ENCODE measurements at regions not wholly inside any gene's neighbourhood (a gene's known extent, or its start where the extent isn't known, plus 50 kb on each side); places are given as distances from the start of the nearest gene placed in this dataset.

DNA sequence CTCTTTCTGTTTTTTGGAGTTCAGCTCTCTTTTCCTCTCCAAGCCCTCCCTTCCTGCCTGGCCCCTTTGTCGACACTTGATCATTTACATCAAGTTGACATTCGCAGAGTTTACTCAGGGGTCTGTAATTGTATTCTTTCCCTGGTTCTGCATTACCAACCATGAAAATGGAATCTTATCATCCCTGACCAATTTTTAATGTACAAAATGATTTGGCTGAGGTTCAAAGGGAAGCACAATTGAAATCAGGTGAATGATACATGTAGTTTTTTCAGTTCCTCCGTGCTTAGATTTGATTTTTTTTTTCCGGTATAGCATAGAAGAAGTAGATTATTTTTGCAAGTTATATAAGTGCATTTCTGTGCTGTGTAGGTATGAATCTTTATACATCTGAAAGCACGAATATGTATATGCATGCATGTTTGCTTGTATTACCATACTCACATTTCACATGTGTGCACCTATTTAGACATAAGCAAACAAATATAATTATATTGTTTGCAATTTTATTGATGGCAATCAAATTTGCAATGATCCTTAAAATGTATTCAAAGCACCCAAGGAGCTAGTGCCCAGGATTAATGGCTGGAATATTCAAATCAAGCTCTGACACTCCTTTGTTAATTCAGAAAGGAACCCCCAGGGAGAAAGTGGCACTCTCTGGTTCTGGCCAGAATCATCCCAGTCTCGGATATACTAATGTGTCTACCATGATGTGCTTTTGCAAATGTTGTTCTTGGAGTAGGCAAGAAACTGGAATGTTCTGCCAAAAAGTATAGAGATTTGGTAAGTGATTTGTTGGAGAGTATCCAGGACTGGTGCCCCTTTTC, 189.3 kb downstream of the VRK1 start:
- DNase-seq: no peak

DNA sequence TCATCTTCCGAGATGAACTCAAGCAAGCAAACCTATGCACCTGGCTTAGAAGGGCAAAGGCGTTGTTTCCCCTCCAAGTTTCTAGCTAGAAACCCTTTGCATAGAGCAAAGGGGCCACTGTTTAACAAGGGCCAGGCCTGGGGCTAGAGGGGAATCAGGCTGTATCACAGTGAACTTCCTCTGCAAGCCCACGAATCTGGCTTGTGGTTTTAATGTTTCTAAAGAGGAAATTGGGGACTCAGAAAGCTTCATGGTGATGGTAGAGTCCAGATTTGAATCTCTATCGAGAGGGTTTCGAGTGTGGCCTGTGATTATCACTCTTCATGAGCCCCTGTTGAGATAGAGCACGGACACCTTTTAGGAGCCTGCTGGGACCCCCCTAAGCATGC, 189.9 kb downstream of the VRK1 start:
- no peak for DNase-seq

DNA sequence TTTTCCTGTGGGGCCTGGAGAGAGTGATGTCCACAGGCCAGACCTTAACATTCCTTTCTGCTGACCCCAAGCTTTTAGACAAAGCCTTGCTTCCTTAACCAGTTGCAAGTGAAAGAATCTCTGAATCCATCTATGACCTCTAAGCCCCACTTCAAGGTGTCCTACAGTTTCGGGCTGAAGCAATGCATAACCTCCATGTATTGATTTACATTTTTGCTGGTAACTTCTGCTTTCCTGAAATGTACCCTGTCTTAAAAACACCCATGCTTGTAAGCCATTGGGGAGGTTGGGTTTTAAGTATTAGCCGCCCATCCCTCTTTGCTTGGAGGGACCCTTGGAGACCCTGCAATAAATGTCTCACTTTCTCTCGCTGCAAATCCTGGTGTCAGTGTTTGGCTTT, 190.6 kb downstream of the VRK1 start:
- DNase-seq: no peak

DNA sequence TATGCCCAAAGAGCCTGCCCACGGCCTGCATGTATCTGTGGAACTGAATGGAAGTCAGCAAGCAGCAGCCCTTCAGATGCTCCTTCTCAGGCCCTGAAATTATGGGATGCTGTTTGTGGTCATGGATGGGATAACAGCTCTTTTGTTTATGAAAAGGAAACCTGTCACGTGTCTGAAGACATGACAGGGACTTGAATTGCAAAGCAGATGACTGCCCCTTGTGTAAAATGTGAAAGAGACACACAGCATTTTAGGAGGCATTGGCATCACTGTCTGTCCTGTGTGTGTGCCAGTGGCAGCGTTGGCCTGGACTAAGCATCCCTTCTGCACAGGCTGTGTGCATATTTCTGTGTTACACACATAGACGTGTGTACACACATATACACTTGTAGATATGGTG, 192.1 kb downstream of the VRK1 start:
- DNase-seq: no peak

DNA sequence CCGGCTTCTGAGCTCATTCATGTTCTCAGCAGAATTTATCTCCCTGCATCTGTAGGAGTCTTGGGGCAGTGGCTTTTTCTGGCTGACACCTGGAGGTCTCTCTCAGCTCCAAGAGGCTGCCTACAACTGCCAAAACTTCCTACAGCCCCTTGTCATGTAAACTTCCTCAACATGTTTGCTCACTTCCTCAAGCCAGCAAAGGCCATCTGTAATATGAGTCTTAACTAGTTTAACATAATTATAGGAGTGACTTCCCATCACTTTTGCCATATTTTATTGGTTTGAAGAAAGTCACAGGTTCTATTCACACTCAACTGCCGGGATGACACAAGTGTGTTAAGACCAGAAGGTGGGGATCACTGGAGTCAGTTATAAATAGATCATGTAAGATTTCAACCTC, 194.0 kb downstream of the VRK1 start:
- no peak for DNase-seq

DNA sequence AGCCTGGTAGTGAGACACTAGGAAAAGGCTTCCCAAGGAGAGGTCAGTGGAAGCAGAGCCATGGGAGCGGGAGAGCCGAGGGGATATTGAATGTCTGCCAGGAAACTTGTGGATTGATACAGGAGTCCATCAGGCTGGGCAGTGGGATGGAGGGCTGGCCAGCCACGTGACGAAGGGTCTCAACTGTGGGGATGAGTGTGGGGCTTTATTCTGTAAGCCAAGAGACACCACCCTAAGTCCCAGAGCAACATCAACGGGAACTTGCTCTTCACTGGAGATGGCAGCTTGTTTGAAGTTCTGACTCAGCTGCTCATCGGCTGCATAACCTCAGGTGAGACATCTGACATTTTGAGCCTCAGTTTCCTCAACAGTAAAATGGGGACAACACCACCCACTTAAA, 197.8 kb downstream of the VRK1 start:
- no peak for DNase-seq

DNA sequence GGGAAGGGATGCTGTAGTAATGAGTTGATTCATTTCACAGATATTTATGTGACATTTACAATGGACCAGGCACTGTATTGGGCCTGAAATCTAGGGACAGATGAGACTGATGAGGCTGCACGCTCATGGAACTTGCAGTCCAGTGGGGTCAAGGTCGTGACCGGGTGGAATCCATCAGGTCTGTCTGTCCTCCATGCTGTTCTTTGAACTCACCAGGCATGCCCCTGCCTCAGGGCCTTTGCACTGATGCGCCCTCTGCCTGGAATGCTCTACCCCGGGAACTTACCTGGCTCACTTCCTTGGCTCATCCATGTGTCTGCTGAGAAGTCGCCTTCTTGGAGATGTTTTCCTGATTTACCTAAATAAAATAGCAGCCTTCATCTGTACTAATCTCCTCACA, 200.1 kb downstream of the VRK1 start:
- DNase-seq: no peak

DNA sequence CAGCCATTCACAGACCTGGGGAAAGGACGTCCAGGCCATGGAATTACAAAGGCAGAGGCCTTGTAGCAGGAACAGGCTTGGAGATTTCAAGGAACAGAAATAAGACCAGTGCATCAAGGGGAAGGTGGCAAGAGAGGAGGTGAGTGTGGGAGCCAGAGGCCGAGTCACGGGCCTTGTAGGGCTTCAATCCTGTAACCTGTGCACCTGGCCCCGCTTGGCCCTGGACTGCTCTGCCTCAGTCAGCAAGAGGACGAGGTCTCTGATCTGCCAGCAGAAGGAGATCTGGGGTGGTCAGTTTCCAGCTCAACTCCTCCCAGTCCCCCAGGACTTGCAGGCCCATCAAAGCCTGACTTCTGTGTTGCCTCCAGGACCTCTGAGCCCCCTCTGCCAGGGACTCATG, 200.8 kb downstream of the VRK1 start:
- no peak for DNase-seq

DNA sequence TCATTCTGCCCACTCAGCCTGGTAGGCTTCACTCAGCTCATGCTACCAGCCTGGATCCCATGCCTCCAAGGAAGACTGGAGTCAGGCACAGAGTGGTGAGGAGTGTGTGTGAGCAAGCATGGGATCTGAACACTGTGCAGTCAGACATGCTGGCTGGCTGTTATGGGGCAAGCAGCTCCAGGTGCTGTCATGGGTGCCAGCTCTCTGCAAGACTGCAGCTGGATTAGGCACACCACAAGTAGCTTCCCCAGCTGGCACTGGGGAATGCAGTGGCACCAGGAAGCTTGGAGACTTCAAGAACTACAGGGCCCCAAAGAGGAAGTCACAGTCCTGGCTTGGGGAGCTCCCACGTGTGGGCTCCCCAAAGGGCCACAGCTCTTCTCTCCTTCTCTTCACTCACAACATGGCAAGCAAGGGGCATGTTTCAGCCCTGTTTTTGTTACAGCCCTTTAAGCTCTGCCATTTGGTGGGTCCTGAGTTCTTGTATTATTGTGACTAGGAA, 202.5 kb downstream of the VRK1 start:
- DNase-seq: no peak

DNA sequence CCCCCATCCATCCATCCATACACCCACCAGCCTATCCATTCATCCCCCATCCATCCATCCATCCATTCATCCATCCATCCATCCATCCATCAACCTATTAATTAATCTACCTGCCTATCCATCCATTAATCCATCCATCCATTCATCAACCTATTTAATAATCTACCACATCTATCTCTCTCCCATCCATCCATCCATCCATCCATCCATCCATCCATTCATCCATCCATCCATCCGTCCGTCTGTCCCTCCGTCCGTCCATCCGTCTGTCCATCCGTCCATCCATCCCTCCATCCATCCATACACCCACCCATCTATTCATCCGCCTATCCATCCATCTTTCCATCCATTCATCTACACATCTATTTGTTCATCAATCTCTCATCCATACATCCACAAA, 205.3 kb downstream of the VRK1 start:
- DNase-seq: no peak

DNA sequence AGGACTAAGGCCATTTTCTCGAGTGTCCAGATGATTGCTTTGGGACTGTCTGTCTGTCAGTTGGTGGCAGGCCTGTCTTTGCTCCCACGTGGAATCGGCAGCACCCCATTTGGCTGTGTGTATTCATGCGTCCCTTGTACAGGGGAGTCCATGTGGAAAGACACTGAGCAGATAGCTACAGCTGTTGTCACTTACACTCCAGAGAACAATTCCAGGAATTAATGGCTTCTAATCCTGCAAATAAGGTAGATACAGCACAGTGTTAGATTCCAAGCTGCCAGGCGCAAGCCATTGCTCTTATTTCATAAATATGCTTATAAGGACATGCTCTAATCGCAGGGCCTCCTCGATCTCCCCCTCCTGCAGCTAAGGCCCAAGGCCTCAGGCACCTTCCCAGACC, 208.8 kb downstream of the VRK1 start:
- no peak for DNase-seq

DNA sequence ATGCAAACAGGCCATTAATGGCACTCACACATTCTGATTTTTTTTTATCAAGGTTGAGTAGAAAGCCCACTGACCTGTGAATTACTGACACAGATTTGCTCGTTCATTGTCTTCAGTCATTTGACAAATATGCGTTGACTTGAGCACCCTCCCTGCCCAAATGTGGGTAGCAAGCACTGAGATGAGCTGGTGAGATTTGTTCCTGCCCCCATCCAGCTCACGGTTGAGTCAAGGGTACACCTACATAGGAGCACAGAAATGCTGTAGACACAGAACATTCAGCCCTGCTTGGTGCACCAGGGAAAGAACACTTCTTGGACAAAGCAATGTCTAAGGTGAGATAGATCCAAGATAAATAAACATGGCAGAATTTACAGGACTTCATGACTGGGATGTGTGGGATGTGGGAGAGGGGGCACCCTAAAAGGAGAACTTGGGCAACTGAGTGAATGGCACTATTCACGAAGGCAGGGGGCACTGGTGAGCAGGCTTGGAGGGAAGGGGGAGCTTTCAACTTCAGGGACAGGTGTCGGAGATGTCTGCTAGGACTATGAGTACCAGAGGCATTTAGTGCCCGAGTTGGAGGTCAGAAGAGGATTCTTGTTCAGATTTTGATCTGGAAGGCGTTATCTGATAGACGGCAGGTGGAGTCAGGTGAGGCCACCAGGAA, 213.4 kb downstream of the VRK1 start:
- peak; percentile 7 for DNase-seq

DNA sequence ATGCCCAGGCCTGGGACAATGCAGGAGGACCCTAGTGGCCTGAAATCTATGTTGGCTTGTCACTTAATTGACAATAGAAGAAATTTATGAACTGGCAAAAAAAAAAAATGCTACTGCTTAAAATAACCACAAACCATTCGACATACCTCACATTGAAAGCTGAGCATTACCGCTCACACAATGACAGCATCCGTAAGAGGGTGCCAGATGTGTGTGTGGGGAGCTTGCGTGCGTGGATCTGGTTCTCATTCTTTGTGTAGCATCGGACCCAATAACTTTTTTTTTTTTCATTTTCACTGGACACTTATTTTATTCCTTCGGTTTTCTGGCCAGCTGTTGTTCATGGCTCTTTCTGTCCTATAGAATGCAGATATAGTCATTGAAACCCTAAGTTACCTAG, 216.7 kb downstream of the VRK1 start:
- DNase-seq: no peak

DNA sequence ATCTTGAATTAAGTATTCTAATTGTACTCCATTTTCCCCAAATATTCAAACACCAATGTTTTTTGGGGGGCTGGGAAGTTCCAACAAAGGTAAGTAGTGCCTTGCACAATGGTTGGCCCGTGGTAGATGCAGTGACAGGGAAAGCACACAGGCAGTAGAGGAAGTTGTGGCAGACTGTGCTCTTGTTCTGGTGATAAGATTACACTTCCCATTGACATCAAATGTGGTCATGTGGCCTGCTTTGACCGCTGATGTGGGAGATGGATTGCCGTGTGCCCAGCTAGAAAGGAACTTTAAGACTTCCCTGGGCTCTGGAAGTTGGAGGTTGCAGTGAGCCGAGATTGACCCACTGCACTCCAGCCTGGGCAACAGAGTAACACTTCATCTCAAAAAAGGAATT, 223.8 kb downstream of the VRK1 start:
- DNase-seq: peak; percentile 39

DNA sequence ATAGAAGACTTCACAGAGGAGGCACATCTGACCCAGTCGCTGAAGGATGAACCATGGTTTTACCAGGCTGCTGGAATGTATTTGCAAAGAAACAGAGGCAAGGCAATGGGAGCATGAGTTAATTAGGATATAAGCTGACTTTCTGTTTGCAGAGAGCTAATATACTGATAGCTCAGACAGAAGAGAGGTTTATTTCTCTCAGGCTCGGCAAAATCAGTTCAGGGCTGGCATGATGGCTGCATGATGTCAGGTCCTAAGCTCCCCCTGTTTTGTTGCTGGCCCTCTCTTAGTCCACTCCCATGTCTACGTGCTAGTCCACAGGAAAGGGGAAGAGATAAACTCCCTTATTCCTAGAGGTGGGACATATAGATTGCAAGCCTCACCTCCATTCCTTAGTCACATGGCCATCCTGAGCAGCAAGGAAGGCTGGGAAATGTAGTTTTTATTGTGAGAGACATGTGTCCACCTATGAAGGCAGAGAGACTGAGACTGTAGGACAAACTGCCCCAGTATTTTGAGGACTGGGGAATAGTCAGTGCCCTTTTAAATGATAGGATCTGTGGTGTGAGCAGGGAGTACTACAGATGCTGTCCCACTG, 224.5 kb downstream of the VRK1 start:
- DNase-seq: peak; percentile 10

DNA sequence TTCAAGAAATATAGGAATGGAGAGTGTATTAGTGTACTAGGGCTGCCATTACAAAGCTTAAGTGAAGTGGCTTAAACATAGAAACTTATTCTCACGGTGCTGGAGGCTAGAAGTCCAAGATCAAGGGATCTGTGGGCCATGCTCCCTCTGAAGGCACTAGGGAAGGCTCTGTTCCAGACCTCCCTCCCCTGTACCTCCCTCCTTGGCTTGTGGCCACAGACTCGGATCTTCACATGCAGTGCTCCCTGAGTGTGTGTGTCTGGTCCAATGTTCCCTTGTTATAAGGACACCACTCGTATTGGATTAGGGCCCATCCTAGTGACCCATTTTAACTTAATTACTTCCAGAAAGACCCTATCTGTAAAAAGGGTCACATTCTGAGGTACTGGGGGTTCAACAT, 225.6 kb downstream of the VRK1 start:
- DNase-seq: no peak

DNA sequence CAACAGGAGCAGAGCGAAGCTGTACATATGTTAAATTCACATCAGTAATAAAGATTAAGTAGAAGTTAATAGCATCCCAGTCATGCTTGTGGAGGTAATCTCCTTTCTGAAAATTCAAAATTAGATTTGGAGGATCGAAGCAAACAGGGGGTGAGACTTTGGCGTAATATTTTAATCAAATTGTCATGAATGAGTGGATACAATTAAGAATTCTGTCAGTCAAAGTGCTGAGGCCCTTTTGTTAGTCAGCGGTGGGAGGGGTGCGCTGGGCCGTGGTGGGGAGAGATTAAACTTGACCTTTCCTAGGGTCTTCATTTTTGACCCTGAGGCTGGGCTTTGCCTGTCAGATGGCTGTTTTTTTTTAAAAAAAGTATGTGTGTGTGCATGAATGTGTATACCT, 226.7 kb downstream of the VRK1 start:
- DNase-seq: no peak

DNA sequence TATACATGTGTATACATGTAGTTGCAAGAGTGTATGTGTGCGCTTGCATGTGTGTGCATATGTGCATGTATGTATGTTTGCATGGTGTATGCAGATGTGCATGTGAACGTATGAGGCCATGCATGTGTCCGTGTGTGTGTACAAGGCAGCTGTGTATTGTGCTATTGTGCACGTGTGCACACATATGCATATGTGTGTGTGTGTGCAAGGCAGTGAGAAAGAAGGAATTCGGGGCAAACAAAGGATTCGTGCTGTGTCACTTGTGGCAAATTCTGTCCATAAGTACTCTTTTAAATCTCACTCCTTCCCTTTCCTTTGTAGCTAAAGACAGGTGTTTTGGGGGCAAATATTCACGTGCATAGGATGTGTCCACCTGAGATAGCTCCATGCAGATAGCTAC, 227.1 kb downstream of the VRK1 start:
- no peak for DNase-seq

DNA sequence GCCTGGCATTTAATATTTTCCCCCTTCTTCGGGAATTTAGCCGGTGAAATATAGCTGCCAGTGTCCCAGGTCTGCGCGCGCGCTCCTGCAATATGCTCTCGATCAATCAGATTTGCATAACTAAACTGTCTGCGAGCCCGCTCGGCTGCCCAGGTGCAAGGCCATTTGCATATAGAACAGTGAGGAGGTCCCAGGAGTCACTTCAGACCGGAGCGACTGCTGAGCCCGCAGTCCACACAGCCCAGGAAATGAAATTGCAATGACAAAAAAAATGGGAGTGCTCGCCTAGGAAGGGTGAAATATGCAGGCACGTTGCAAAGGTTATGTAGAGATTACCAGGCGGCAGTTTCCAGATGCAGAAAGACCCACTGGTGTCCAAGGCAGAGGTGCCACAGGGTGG, 228.5 kb downstream of the VRK1 start:
- DNase-seq: no peak

DNA sequence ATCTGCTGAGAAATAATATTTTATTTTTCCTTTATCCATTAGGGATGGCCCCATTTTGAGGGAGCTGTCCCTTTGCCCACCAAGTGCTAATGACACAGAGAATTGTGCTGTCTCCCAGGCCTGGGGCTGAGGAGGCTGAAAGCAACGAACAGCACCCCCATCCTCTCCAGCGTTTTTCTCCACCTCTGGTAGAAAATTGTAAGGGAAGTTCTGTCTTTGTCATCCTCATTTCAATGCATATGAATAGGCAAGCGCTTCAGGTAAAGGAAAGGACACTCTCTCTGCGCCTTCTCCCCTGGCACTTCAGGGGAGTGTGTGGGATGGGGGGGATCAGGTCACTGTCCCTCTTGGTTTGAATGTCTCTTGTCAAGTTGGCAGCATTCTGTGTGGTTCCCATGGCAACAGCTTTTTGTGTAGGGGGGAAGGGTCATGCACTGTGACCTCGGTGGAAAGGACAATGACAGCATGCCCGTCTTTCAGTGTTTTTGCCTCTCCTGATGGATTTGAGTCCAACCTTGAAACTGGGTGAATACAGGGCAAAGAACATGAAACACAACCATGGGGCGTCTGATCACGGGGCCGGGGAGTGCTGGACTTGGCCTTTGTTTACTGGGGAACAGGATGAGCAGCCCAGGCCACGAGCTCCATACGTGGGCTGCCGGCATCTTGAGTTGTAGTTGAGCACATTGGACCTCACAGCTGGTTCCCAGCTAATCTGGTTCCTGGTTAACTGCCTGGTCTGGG, 230.2 kb downstream of the VRK1 start:
- DNase-seq: no peak

DNA sequence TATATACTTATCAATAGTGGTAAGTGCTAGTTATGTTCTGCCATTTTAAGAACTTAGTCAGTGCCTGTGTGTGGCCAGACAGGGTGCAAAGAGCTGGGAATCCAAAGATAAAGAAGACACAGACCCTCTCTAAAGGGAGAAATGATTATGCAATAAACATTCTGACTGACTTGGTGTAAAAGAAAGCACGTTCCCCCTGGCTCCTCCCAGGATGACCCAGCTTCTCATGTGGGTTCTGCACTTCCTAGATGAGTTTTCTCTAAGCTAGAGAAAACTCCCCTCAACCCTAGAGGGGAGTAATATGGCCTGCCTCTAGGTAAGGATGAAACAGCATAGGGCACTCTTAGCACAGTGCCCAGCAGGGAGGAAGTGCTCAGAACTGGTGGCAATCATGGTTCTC, 231.2 kb downstream of the VRK1 start:
- DNase-seq: no peak

DNA sequence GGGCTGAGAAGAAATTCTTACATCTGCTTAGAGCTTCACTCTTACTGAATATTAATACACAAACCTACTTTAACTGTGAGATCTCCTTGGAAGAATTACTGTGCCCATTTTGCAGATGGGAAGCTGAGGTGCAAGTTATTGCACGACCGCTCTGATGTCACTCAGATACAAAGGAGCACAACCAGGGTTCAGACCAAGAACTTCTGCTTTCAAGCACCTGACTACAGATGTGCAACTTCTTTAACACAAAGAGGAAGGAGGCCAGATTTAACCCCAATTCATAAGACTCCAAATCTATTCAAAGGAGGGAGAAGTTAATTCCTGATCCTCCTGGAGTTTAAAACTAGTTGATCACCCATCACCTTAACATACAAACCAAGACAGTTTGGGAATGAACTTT, 232.6 kb downstream of the VRK1 start:
- no peak for DNase-seq

DNA sequence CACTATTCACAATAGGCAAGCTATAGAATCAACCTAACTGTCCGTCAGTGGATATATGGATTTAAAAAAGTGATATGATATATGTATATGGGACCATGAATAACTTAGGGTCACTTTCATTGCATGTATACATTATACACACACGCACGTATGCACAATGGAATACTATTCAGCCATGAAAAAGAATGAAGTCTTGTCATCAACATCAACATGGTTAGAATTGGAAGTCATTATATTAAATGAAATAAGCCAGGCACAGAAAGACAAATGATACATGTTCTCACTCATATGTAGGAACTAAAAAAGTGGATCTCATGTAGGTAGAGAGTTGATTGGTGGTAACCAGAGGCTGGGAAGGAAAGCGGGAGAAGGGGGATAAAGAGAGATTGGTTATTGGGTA, 234.3 kb downstream of the VRK1 start:
- no peak for DNase-seq
